ENCODE measurements at regions not wholly inside any gene's neighbourhood (a gene's known extent, or its start where the extent isn't known, plus 50 kb on each side); places are given as distances from the start of the nearest gene placed in this dataset.

GRCh38 chr2:101568969-101569368 lies 94.1 kb upstream of the RFX8 start:
- TF ChIP-seq CTCF (IDR thresholded peaks at IDR 0.05; ENCODE audit: borderline replicate concordance, extremely low read depth, low read length, poor library complexity, severe bottlenecking) (no peak), EZH2 (IDR thresholded peaks at IDR 0.05; ENCODE audit: borderline replicate concordance, low read depth, low read length, severe bottlenecking) (no peak)
